Mammary epithelial cell (primary cell): ENCODE measurements at regions not wholly inside any gene's neighbourhood (a gene's known extent, or its start where the extent isn't known, plus 50 kb on each side); places are given as distances from the start of the nearest gene placed in this dataset.

Experiments used
- EZH2 ChIP-seq: IDR thresholded peaks from 2 replicates; pipeline ENCODE4 v1.6.1; 2012; ENCODE audit warnings: low read length, inconsistent platforms, borderline replicate concordance
- TF ChIP-seq, protein P1 (sequence below), 2 donors: IDR thresholded peaks in 1 of 2; conservative IDR thresholded peaks in 1 of 2; 2 replicates each; pipeline ENCODE4 v1.5.1; 2011 to 2012; ENCODE audit warnings: inconsistent platforms in 2 of 2, low read length in 2 of 2, mild to moderate bottlenecking in 2 of 2, control low read depth in 1 of 2, low read depth in 1 of 2; ENCODE audit not compliant: insufficient read depth in 1 of 2; ENCODE audit errors: extremely low read depth in 1 of 2

DNA sequence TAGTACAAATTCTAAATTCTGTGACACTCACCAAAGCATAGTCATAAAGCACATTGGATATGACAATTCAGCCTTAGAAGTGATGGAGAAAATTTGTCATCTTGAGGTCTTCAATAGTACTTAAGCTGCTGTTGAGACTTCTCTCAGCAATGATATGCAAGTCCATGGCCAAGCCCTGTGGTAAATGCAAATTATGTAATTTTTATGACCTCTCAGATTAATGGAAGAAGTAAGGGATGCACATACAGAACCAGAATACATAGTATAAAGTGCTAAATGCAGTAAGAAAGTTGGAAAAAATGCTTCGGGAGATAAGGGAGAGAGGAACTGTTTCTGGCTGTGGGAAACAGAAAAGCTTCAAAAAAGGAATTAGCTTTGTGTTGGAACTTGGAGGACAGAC is 700.7 kb downstream of the RNF144B start:
- TF ChIP-seq, protein P1, sequence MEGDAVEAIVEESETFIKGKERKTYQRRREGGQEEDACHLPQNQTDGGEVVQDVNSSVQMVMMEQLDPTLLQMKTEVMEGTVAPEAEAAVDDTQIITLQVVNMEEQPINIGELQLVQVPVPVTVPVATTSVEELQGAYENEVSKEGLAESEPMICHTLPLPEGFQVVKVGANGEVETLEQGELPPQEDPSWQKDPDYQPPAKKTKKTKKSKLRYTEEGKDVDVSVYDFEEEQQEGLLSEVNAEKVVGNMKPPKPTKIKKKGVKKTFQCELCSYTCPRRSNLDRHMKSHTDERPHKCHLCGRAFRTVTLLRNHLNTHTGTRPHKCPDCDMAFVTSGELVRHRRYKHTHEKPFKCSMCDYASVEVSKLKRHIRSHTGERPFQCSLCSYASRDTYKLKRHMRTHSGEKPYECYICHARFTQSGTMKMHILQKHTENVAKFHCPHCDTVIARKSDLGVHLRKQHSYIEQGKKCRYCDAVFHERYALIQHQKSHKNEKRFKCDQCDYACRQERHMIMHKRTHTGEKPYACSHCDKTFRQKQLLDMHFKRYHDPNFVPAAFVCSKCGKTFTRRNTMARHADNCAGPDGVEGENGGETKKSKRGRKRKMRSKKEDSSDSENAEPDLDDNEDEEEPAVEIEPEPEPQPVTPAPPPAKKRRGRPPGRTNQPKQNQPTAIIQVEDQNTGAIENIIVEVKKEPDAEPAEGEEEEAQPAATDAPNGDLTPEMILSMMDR (conservative IDR thresholded peaks at IDR 0.05 in 1 of 2, IDR thresholded peaks at IDR 0.05 in 1 of 2; ENCODE audit: extremely low read depth in 1 of 2, insufficient read depth in 1 of 2, low read depth in 1 of 2, low read length in 2 of 2): no peak
- TF ChIP-seq EZH2: no peak
